Esophagus muscularis mucosa (tissue), 4 donors: ENCODE measurements at regions not wholly inside any gene's neighbourhood (a gene's known extent, or its start where the extent isn't known, plus 50 kb on each side); places are given as distances from the start of the nearest gene placed in this dataset.

Experiments used
- DNase-seq: peaks from one replicate; pipeline ENCODE4 v3.0.0-alpha.2; 2017; ENCODE audit errors: extremely low spot score
- H3K27ac ChIP-seq, 4 donors: fragments of 200-600 bp; sonication (generic); replicated peaks in 1 of 4; 1 replicate in 3 of 4; 2 replicates in 1 of 4; pipeline ENCODE4 v1.5.1; 2016 to 2019; ENCODE audit warnings: mild to moderate bottlenecking in 1 of 4
- H3K27me3 ChIP-seq, 4 donors: fragments of 200-600 bp; sonication (generic); one replicate each; pipeline versions ENCODE4 v1.5.1 to v1.6.0; 2016 to 2019
- H3K36me3 ChIP-seq, 4 donors: fragments of 200-600 bp; sonication (generic); one replicate each; pipeline ENCODE4 v1.5.1; 2016 to 2019
- H3K4me1 ChIP-seq, 4 donors: fragments of 200-600 bp; sonication (generic); one replicate each; pipeline ENCODE4 v1.5.1; 2016 to 2019
- H3K4me3 ChIP-seq, 4 donors: fragments of 200-600 bp; sonication (generic); 1 replicate in 2 of 4; 2 replicates in 2 of 4; pipeline ENCODE4 v1.5.1; 2016 to 2019; ENCODE audit warnings: mild to moderate bottlenecking in 4 of 4, moderate library complexity in 1 of 4
- H3K9me3 ChIP-seq, 4 donors: fragments of 200-600 bp; sonication (generic); 1 replicate in 3 of 4; 2 replicates in 1 of 4; pipeline ENCODE4 v1.5.1; 2016 to 2019
- CTCF ChIP-seq, 3 experiments: fragments of 200-600 bp in 2 of 3; fragments of 450-650 bp in 1 of 3; sonication (generic) in 2 of 3; IDR thresholded peaks; one replicate each; pipeline ENCODE4 v1.5.1; 2017 to 2019; ENCODE audit warnings: antibody characterized with exemption in 3 of 3, mild to moderate bottlenecking in 2 of 3, moderate library complexity in 1 of 3
- EP300 ChIP-seq: sonication (generic); formaldehyde crosslinking; IDR thresholded peaks from one replicate; pipeline ENCODE4 v1.6.1; 2017; ENCODE audit warnings: antibody characterized with exemption
- POLR2A ChIP-seq: fragments of 450-650 bp; IDR thresholded peaks from one replicate; pipeline ENCODE4 v1.6.1; 2017; ENCODE audit warnings: antibody characterized with exemption, moderate library complexity, mild to moderate bottlenecking, low read depth
- POLR2AphosphoS5 ChIP-seq, 2 donors: sonication (generic); formaldehyde crosslinking; IDR thresholded peaks; one replicate each; pipeline ENCODE4 v1.6.1; 2017; ENCODE audit warnings: antibody characterized with exemption in 2 of 2
- WGBS: methylation state at CpG from one replicate; pipeline ENCODE4 v1.1.5; 2018; 5-methylcytosine and 5-hydroxymethylcytosine counted together
- intact Hi-C: fragments of 100-400 bp; cut with DNase I; formaldehyde crosslinking; loops from one replicate; pipeline ENCODE4 v1.15.1; 2023

- no peak for DNase-seq
- TF ChIP-seq POLR2AphosphoS5 (IDR thresholded peaks at IDR 0.05), result no peak
- no peak for TF ChIP-seq CTCF (IDR thresholded peaks at IDR 0.05)
- TF ChIP-seq POLR2A, result no peak
- no peak for TF ChIP-seq EP300
- no peaks in the 10 kb centered on the region for H3K4me1 ChIP-seq
- H3K27me3 ChIP-seq, result no peaks in the 10 kb centered on the region
- H3K9me3 ChIP-seq, result no peaks in the 10 kb centered on the region
- H3K36me3 ChIP-seq, result no peaks in the 10 kb centered on the region
- intact Hi-C loops, result no loop called here
- H3K4me3 ChIP-seq, result no peak overlapping the region
- H3K27ac ChIP-seq, result no peak overlapping the region
Observed at GRCh38 chrX:122094611-122095010, 1047.2 kb downstream of the GLUD2 start.

GRCh38 chrX:122113376-122113775 lies 1066.0 kb downstream of the GLUD2 start:
- TF ChIP-seq POLR2A, result no peak
- TF ChIP-seq EP300, result no peak
- TF ChIP-seq POLR2AphosphoS5 (IDR thresholded peaks at IDR 0.05), result no peak
- no peak for TF ChIP-seq CTCF (IDR thresholded peaks at IDR 0.05)
- no peak overlapping the region for H3K4me3 ChIP-seq
- no peaks in the 10 kb centered on the region for H3K36me3 ChIP-seq
- intact Hi-C loops, result no loop called here
- H3K9me3 ChIP-seq, result no peaks in the 10 kb centered on the region
- 76% methylated on average over 3 of the region's 3 CpGs for WGBS
- no peak for DNase-seq
- H3K27ac ChIP-seq, result no peak overlapping the region
- no peaks in the 10 kb centered on the region for H3K27me3 ChIP-seq
- no peaks in the 10 kb centered on the region for H3K4me1 ChIP-seq

- Histone ChIP-seq H3K27me3 (no peaks in the 10 kb centered on the region), H3K27ac (no peak overlapping the region), H3K4me1 (no peaks in the 10 kb centered on the region), H3K9me3 (no peaks in the 10 kb centered on the region), H3K36me3 (no peaks in the 10 kb centered on the region), H3K4me3 (no peak overlapping the region)
- intact Hi-C loops, result no loop called here
- TF ChIP-seq EP300 (no peak), CTCF (IDR thresholded peaks at IDR 0.05) (no peak), POLR2A (no peak), POLR2AphosphoS5 (IDR thresholded peaks at IDR 0.05) (no peak)
- no peak for DNase-seq
- 84% methylated on average over 4 of the region's 4 CpGs for WGBS
Observed at GRCh38 chrX:122113896-122114295, 1066.5 kb downstream of the GLUD2 start.

GRCh38 chrX:122115604-122116003 lies 1068.2 kb downstream of the GLUD2 start:
- WGBS, result 50% methylated on average over 6 of the region's 6 CpGs
- no peak overlapping the region for H3K27ac ChIP-seq
- no peaks in the 10 kb centered on the region for H3K4me1 ChIP-seq
- no peak overlapping the region for H3K4me3 ChIP-seq
- intact Hi-C loops, result no loop called here
- no peaks in the 10 kb centered on the region for H3K27me3 ChIP-seq
- DNase-seq, result no peak
- no peaks in the 10 kb centered on the region for H3K9me3 ChIP-seq
- H3K36me3 ChIP-seq, result no peaks in the 10 kb centered on the region
- TF ChIP-seq EP300, result no peak
- TF ChIP-seq POLR2A, result no peak
- no peak for TF ChIP-seq POLR2AphosphoS5 (IDR thresholded peaks at IDR 0.05)
- no peak for TF ChIP-seq CTCF (IDR thresholded peaks at IDR 0.05)

- Histone ChIP-seq H3K36me3 (no peaks in the 10 kb centered on the region), H3K4me1 (no peaks in the 10 kb centered on the region), H3K4me3 (no peak overlapping the region), H3K27me3 (no peaks in the 10 kb centered on the region), H3K9me3 (no peaks in the 10 kb centered on the region), H3K27ac (no peak overlapping the region)
- intact Hi-C loops, result no loop called here
- TF ChIP-seq POLR2AphosphoS5 (IDR thresholded peaks at IDR 0.05), result no peak
- TF ChIP-seq EP300, result no peak
- TF ChIP-seq POLR2A, result no peak
- no peak for TF ChIP-seq CTCF (IDR thresholded peaks at IDR 0.05)
- no peak for DNase-seq
Observed at GRCh38 chrX:122119361-122119760, 1064.7 kb upstream of the GRIA3 start.
